ENCODE measurements at regions not wholly inside any gene's neighbourhood (a gene's known extent, or its start where the extent isn't known, plus 50 kb on each side); places are given as distances from the start of the nearest gene placed in this dataset.

GRCh38 chr3:21140785-21141184 is 610.2 kb downstream of the ZNF385D start:
- no peak for DNase-seq (ENCODE audit: low spot score)

GRCh38 chr3:21138085-21138484 is 612.9 kb downstream of the ZNF385D start:
- no peak for DNase-seq (ENCODE audit: low spot score)

DNA sequence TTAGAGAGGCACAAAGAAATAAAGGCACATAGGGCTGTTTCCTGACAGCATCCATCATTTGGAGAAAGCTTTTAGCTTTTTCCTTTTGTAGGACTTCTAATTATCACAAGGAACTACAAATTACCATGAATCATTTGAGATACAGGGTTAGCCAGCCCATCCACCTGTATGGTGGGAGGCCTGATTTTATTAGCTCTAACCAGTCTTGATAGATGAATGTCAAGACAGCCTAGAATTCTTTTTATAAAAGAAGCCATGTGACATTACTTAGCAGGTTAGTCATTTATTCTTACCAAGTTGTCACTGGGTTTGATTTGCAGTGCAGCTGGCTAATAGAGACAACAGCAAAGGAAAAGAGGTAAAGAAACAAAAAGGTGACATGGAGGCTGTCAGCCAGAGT is 618.1 kb downstream of the ZNF385D start:
- DNase-seq (ENCODE audit: low spot score) = no peak

- DNase-seq (ENCODE audit: low spot score) = no peak
Measured at GRCh38 chr3:21120826-21121225, 630.2 kb downstream of the ZNF385D start.

DNA sequence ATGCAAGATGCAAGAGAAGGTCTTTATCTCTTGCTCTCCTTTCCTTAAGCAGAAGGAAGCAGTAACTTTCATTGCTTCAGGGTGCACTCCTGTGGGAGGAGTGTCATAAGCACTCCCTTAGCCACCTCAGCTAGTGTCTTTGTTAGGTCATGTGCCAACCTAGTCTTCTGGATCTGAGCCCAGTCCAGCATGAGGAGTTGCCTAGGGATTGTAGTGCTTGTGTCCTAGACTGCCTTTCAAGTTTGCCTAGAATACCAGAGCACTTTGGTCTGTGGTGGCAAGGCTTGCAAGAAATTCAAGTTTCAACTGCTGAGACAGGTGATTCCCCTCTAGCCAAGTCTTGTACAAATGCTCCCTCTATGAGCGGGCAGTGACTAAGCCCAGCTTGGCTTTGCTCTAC is 633.6 kb downstream of the ZNF385D start:
- DNase-seq (ENCODE audit: low spot score) = no peak

DNA sequence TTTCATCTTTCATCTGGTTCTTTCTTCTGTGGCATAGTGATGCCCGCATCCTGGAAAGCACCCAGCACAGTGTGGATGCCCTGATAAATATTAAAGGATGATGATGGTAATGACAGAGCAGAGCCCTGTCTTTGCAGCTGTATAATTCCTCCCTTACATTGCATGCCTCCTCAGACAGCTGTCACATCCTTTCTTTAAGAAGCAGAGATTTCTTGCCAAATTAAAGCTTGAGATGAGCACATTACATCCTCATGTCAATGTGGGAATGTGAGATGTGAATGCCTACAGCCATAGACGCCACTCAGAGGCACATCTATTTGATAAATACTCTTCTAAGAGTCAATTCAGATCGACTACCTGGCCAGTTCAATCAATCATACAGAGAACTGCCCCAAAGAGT is 642.0 kb downstream of the ZNF385D start:
- DNase-seq (ENCODE audit: low spot score) = no peak

DNA sequence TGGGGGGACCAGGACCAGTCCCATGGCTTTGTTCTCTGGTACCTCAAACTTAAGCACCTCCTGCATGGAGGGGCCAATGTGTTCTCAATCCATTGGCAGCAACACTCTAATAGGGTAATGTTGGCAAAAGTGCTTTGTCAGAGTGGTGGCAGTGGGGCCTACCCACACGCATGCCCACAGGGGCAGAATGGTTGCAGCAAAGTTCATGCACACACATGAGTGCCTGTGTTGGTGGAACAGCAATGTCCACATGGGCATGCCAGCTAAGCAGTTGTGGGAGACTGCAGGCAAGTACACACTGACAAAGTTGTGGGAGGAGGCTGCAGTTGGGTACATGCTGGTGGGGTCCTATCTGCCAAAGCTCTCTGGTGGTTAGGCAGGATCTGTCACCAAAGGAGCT is 645.2 kb downstream of the ZNF385D start:
- no peak for DNase-seq (ENCODE audit: low spot score)

GRCh38 chr3:21100656-21101359 is 650.2 kb downstream of the ZNF385D start:
- no peak for DNase-seq (ENCODE audit: low spot score)

- no peak for DNase-seq (ENCODE audit: low spot score)
Measured at GRCh38 chr3:21094686-21095085, 656.3 kb downstream of the ZNF385D start.

GRCh38 chr3:21073561-21073960 is 677.4 kb downstream of the ZNF385D start:
- no peak for DNase-seq (ENCODE audit: low spot score)

DNA sequence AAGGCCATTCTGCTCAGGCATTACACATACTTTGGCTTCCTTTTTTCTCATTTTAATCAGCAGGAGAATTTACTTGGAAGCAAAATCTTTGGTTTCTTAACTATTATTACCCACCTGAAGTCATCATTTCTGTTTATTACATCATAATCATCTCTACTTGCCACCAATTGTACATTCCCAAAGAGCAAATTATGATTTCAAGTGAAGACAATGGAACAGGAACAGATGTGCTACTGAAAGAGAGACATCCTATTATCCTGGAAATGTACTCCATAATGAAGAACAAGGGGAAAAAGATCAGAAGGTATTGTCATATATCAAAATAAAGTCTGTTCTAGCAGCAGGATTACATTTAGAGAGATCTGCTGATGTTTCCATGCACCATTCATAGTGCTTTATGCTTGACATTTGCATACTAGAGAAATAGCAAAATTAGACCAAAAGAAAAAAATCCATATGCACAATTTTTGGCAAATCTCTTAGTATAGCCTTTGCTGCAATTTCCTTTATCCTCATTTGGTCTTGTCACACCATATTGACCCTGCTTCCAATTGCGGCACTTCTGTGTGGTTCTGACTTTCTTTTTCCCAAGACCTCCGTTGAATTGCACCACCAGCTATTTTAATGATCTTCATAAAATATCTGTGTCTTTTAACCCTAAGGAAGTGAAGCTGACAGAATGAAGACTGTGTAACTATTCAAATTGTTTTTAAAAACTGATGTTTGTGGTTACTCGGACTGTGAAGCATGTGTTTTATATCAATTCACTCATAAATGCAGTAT is 683.8 kb downstream of the ZNF385D start:
- DNase-seq (ENCODE audit: low spot score) = no peak

DNA sequence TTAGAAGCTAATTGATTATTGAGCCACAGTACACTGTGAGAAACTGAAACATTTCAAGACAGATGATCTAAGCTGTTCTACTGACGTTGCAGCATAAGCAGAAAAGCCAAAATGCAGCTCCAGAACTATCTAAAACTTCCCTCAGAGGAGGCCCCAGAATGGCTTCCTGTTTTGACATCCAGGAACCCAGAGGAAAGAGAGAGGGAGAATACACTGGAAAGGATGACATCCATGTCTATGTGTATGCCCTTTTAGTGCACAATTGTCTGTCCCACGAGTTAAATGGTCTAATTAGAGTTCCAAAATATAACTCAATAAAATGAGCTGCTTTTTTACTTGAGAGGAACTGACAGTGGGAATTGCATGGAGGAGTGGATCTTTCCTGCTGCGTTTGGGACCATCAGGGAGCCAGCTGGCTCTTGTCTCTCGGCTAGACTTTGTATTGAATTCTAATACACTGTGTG is 688.1 kb downstream of the ZNF385D start:
- DNase-seq (ENCODE audit: low spot score) = no peak

GRCh38 chr3:21059404-21059803 is 691.6 kb downstream of the ZNF385D start:
- DNase-seq (ENCODE audit: low spot score) = no peak

DNA sequence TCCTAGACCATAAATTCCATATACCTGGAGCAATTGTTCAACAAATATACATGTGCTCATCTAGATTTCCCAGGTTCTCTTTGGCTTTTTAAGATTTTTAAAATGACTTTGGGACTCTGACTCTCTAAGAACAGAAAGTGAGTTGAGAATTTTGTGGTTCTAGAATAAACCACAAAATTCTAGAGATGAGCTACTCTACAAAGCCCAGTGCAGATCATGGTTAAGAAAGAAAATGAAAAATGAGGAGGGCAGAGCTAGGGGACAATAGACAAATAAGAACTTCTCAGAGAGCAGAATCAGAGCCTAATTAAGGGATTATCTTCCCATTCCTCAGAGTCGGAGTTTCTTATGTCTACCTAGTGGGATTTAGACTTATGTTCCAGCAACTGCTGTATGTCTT is 694.7 kb downstream of the ZNF385D start:
- no peak for DNase-seq (ENCODE audit: low spot score)

GRCh38 chr3:21055015-21055414 is 696.0 kb downstream of the ZNF385D start:
- DNase-seq (ENCODE audit: low spot score) = no peak

- DNase-seq (ENCODE audit: low spot score) = no peak
Measured at GRCh38 chr3:21054064-21054463, 696.9 kb downstream of the ZNF385D start.

DNA sequence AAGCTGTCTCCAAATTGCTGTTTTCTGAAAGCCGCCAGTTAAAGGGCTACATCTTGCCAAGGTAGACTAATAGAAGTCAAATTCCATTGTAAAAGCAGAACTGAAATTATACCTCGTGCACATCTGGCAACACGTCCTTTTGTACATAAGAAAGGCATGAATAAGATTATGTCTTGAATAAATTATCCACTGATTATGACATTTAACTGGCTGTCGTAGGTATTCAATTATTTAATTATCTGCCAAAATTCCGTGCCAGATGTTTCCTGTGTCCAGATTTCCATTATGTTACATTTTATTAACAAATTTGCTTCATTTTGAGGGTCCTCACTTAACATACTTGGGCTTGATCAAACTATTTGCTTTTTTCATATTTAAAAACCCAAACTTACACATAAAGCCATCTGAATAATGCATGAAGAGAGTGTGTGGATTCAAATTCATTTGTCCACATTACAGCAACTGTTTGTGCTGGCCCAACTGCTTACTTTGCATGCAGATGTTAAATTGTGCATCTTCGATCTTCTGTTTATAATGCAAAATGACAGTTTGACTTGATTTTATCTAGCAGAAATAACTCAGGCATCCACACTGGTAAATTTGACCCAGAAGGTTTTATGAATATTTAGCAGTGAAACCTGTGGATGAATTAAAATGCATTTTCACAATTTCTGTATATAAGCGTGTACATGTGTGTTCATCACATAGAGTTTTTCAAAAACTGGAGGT is 701.5 kb downstream of the ZNF385D start:
- DNase-seq (ENCODE audit: low spot score) = no peak

- no peak for DNase-seq (ENCODE audit: low spot score)
Measured at GRCh38 chr3:21043139-21043538, 707.9 kb downstream of the ZNF385D start.

DNA sequence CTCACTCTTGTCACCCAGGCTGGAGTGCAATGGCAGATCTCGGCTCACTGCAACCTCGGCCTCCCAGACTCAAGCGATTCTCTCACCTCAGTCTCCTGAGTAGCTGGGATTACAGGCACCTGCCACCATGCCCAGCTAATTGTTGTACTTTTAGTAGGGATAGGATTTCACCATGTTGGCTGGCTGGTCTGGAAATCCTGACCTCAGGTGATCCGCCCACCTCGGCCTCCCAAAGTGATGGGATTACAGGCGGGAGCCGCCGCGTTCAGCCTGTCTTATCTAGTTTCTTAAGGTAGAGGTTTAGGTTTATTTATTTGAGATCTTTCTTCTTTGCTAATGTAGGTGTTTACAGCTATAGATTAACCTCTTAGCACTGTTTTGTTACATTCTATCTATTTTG is 708.8 kb downstream of the ZNF385D start:
- no peak for DNase-seq (ENCODE audit: low spot score)

DNA sequence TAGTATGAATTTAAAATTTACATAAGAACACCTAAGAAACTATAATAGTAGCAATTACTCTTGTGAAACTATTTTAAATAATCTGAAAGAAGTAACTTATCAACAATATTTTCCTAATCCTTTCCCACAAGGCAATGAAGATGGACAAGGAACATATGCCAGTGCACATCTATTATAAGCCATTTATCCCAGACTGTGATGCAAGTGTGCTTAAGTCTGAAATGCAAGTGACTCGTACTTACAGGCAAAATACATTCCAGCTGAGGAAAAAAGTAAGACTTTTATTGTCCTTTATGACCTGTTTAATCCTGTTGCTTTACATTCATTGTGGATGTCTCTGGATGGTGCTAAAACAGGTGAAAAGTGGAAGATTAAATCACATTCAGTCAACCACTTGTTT is 709.4 kb downstream of the ZNF385D start:
- no peak for DNase-seq (ENCODE audit: low spot score)

DNA sequence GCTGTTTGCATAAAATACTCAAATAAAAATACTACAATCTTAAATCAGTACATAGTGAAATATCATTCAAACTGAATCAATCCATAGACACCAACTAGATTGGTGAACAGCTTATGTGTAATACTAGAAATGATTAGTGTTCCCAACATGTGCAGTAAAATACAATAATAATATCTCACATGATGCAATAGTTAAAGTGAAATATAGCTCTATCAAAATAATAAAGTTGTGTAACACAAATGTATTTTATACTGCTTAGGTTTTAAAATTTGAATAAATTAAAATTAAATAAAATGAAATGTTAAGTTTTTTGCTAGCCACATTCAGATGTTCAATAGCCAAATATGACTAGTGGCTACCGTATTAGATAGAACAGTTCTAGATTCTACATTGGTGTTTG is 714.1 kb downstream of the ZNF385D start:
- DNase-seq (ENCODE audit: low spot score) = no peak

GRCh38 chr3:21028412-21028811 is 722.6 kb downstream of the ZNF385D start:
- no peak for DNase-seq (ENCODE audit: low spot score)

DNA sequence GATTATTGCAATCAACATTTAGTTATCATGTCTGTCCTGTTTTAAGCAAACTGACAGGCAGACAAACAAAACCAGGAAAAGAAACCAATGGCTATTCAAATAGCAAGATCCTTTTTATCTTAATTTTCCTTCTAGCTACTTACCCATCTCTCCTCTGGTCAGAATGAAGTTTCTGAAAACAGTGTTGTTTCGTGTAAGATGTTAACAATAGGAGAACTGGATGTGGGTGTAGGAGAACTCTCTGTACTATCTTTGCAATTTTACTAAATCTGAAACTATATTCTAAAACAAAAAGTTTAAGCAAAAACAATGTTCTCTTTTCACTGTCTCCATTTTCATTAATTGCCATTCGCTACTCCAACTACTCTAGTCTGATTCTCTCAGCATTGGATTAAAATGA is 726.4 kb downstream of the ZNF385D start:
- no peak for DNase-seq (ENCODE audit: low spot score)
